ENCODE measurements at regions not wholly inside any gene's neighbourhood (a gene's known extent, or its start where the extent isn't known, plus 50 kb on each side); places are given as distances from the start of the nearest gene placed in this dataset.

DNA sequence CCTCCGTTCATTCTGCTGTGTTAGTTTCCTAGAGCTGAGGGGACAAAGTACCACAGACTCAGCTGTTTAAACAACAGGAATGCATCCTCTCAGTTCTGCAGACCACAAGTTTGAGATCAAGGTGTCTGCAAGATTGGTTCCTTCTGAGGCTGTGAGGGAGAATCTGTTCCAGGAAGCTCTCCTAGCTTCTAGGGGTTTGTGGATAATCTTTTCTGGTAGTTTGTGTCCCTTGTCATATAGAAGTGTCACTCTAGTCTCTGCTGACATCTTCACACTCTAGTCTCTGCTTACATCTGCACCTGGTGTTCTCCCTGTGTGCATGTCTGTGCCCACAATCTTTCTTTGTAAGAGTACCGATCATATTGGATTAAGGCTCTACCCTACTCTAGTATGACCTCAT is 581.8 kb downstream of the RNF144A start:
- intact Hi-C loops (cut with DNase I) = no loop called here
- DNase-seq = no peak
- Histone ChIP-seq H3K36me3 (no peaks in the 10 kb centered on the region), H3K4me1 (no peaks in the 10 kb centered on the region), H3K27me3 (no peaks in the 10 kb centered on the region), H3K27ac (no peak overlapping the region), H3K4me3 (replicated peaks in 1 of 3) (no peak overlapping the region), H3K9me3 (no peaks in the 10 kb centered on the region)
- 75 to 79% methylated on average over 2 of the region's 2 CpGs for WGBS, 2 donors
- TF ChIP-seq POLR2A (IDR thresholded peaks at IDR 0.05) (no peak), CTCF (IDR thresholded peaks at IDR 0.05) (no peak)

DNA sequence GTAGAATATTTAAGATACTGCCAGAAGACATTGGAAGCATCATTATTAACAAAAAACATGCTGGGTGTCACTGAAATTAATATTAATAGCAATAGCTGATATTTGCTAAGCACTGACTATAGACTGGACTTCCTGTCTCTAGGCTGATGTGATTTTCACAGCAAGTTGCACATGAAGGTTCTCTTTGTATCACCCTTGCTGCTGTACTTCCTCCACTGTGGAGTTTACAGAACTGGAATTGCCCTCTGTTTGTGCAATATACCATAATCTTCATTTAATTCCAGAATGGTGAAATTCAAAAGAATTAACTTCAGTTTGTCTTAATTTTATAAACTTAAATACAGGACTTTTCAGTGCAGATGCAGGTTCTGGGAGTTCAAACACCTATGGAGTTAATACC is 585.1 kb downstream of the RNF144A start:
- H3K36me3 ChIP-seq = no peaks in the 10 kb centered on the region

GRCh38 chr2:7508296-7508943 is 591.2 kb downstream of the RNF144A start:
- WGBS, 2 donors = 74 to 76% methylated on average over 4 of the region's 4 CpGs
- Histone ChIP-seq H3K36me3 (no peaks in the 10 kb centered on the region), H3K9me3 (no peaks in the 10 kb centered on the region), H3K4me1 (no peaks in the 10 kb centered on the region), H3K27ac (no peak overlapping the region), H3K4me3 (replicated peaks in 1 of 3) (no peak overlapping the region), H3K27me3 (no peaks in the 10 kb centered on the region)
- no peak for DNase-seq
- no peak for TF ChIP-seq CTCF (IDR thresholded peaks at IDR 0.05)
- TF ChIP-seq POLR2A (IDR thresholded peaks at IDR 0.05) = no peak
- intact Hi-C loops (cut with DNase I) = no loop called here

More for the DNA sequence above, 585.1 kb downstream of the RNF144A start:
- TF ChIP-seq POLR2A (IDR thresholded peaks at IDR 0.05) (no peak), CTCF (IDR thresholded peaks at IDR 0.05) (no peak)
- no peaks in the 10 kb centered on the region for H3K9me3 ChIP-seq
- intact Hi-C loops (cut with DNase I) = no loop called here
- no peak overlapping the region for H3K27ac ChIP-seq
- no peak overlapping the region for H3K4me3 ChIP-seq (replicated peaks in 1 of 3)
- H3K27me3 ChIP-seq = no peaks in the 10 kb centered on the region
- H3K4me1 ChIP-seq = no peaks in the 10 kb centered on the region
- DNase-seq = no peak

DNA sequence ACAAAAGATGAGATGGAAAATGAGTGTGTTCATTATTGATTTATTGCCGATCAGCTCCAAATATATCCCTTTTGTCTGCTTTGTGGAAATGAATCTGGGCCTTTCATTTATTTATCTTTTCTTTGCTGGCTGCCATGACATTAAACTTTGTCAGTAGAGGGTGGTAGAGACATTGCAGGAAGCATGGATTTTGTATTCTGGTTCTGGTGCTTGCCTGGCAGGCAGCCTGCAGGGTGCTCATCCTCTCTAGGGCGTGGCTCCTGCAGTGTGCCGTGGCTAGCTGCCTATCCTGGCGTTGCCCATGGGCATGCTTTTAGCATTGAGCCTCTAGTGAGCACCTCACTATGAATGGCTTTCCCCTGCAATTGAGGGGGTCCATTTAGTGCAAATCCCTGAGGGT is 593.1 kb downstream of the RNF144A start:
- DNase-seq = no peak
- no peaks in the 10 kb centered on the region for H3K36me3 ChIP-seq
- TF ChIP-seq CTCF (IDR thresholded peaks at IDR 0.05) (no peak), POLR2A (IDR thresholded peaks at IDR 0.05) (no peak)
- no peak overlapping the region for H3K27ac ChIP-seq
- H3K4me1 ChIP-seq = no peaks in the 10 kb centered on the region
- intact Hi-C loops (cut with DNase I) = no loop called here
- H3K4me3 ChIP-seq (replicated peaks in 1 of 3) = no peak overlapping the region
- 82 to 94% methylated on average over 4 of the region's 4 CpGs for WGBS, 2 donors
- H3K9me3 ChIP-seq = no peaks in the 10 kb centered on the region
- H3K27me3 ChIP-seq = no peaks in the 10 kb centered on the region

- Histone ChIP-seq H3K36me3 (no peaks in the 10 kb centered on the region), H3K27me3 (no peaks in the 10 kb centered on the region), H3K9me3 (no peaks in the 10 kb centered on the region), H3K27ac (no peak overlapping the region), H3K4me3 (replicated peaks in 1 of 3) (no peak overlapping the region), H3K4me1 (no peaks in the 10 kb centered on the region)
- TF ChIP-seq CTCF (IDR thresholded peaks at IDR 0.05) = no peak
- TF ChIP-seq POLR2A (IDR thresholded peaks at IDR 0.05) = no peak
- intact Hi-C loops (cut with DNase I) = no loop called here
- WGBS, 2 donors = 82 to 85% methylated on average over 3 of the region's 3 CpGs
- no peak for DNase-seq
Measured at GRCh38 chr2:7513834-7514233, 596.6 kb downstream of the RNF144A start.
